Memory B cell (primary cell): ENCODE measurements at regions not wholly inside any gene's neighbourhood (a gene's known extent, or its start where the extent isn't known, plus 50 kb on each side); places are given as distances from the start of the nearest gene placed in this dataset.

ENCODE experiments used
- ATAC-seq: fragments of 150-1000 bp; cut with Tn5 transposase; 2 replicates; pipeline ENCODE4 v1.10.0; 2021; ENCODE audit warnings: low read depth, mild to moderate bottlenecking, moderate library complexity
- DNase-seq, 2 donors: peaks; one replicate each; pipeline ENCODE4 v3.0.0; 2022; ENCODE audit warnings: low spot score in 2 of 2
- H3K27ac Mint-ChIP-seq: one replicate; pipeline ENCODE4 v1.8.0; 2022; ENCODE audit warnings: mild to moderate bottlenecking, moderate library complexity, mixed read lengths
- H3K27me3 Mint-ChIP-seq: one replicate; pipeline ENCODE4 v1.8.0; 2022; ENCODE audit warnings: mixed read lengths
- H3K36me3 Mint-ChIP-seq: one replicate; pipeline ENCODE4 v1.8.0; 2022; ENCODE audit warnings: mild to moderate bottlenecking, mixed read lengths
- H3K4me1 Mint-ChIP-seq: one replicate; pipeline ENCODE4 v1.8.0; 2022; ENCODE audit warnings: mixed read lengths
- H3K4me3 Mint-ChIP-seq: one replicate; pipeline ENCODE4 v1.8.0; 2022; ENCODE audit warnings: mild to moderate bottlenecking, moderate library complexity, mixed read lengths
- H3K9me3 Mint-ChIP-seq: one replicate; pipeline ENCODE4 v1.8.0; 2022; ENCODE audit warnings: mixed read lengths

DNA sequence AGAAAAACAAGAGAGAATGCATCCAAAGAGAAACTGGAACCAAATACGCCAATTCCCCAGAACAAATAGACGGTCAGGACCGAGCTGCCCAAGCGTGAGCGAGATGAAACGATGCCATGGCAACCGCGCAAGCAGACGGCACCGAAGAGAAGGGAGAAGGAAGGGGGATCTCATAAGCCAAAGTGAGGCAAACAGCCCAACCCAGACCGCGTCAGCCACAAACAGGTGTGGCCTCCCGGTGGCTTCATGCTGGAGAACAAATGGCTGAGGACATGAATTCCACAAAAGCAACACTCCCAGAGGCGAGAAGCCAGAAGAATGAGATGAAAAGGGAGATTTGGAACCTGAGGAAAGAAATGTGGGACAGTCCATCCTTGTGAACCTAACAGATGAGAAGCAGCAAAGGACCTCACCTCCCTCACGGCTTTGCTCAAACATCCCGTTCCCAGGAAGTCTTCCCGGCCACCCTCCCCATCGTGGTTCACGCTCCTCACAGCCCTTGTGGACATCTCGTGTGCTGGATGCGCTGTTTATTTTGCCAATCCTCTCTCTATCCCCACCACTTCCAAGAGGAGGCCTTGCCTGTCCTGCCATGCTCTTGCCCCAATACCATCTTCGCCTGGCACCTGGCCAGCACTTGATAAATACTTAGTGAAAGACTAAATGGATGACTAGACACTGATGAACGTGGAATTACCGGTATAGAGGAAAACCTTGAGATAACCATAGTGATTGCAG is 89.1 kb upstream of the RTL6 start:
- Mint-ChIP-seq H3K4me1 (no peaks in the 10 kb centered on the region), H3K27me3 (peaks cover 24% of the 10 kb centered on the region), H3K27ac (no peak overlapping the region), H3K4me3 (no peak overlapping the region), H3K36me3 (peaks cover 2% of the 10 kb centered on the region), H3K9me3 (peaks cover 4% of the 10 kb centered on the region)
- DNase-seq (no peak), ATAC-seq (no peak)

DNA sequence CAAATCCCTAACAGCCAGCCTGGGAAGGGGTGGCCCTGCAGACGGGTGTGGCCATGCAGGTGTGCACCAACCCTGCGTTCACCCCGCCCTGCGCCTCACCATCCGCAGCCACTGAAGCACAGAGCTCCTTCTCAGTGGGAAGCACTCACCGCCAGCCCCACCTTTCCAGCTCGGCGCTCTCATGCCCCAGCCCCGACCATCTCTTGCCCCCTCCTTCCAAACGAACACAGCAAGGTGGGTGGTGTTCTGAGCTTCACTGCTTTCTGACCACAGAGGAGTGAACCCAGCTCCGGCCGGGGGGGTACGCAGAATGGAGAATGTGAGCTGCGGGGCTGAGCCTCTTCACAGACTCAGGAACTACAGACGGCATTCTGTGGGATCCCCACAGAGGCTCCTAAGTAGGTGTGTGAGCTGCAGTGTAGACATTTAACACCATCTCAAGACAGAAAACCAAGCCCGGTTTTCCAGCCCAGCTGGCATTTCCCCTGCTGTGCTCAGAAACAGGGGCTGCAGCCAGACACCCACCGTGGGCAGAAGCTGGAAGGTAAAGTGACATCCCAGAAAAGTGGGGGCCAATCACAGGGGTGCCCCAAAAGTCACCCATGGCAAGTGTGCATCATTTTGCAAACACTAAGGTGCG is 88.4 kb upstream of the RTL6 start:
- Mint-ChIP-seq H3K4me1 (no peaks in the 10 kb centered on the region), H3K9me3 (peaks cover 4% of the 10 kb centered on the region), H3K4me3 (no peak overlapping the region)

DNA sequence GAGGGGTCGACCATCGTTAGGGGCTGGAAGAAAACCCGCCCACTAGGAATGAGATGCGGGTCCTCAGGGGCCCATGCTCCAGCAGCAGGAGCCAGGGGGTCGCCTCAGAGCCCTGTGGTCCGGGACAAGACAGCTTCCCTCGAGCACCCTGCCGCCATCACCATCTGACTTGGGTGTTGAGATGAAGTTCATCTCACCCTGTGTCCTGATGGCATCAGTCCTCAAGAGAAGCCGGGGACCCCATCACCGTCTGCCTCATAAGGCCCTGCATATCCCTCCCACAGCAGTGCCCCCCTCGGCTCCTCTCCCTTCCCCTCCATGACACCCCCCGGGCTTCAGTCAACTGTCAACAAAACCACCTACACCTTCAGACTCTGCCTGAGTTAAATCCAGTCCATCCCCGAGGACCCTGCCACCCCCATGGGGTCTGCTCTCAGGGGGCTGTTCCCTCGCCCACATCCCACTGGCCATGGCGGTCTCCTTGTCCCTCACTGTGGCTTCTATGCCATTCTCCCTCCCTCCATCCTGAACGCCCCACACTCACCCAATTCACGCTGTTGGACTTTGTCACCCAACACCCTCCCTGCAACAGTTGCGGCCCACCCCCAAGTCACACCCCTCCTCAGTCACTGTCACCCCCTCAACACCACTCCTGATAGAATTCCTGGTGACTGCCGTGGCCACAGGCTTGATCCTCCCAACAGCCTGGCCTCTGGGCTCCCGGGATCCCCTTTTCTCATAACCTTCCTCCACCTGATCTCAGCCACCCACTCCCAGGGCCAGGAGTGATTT is 87.7 kb upstream of the RTL6 start:
- Mint-ChIP-seq H3K4me3 (no peak overlapping the region), H3K4me1 (no peaks in the 10 kb centered on the region), H3K36me3 (peaks cover 2% of the 10 kb centered on the region), H3K9me3 (peaks cover 4% of the 10 kb centered on the region), H3K27me3 (peaks cover 24% of the 10 kb centered on the region), H3K27ac (no peak overlapping the region)
- ATAC-seq, result no peak
- no peak for DNase-seq

More for the DNA sequence above, 88.4 kb upstream of the RTL6 start:
- H3K36me3 Mint-ChIP-seq, result peaks cover 2% of the 10 kb centered on the region
- no peak overlapping the region for H3K27ac Mint-ChIP-seq
- ATAC-seq, result no peak
- no peak for DNase-seq
- H3K27me3 Mint-ChIP-seq, result peaks cover 22% of the 10 kb centered on the region

DNA sequence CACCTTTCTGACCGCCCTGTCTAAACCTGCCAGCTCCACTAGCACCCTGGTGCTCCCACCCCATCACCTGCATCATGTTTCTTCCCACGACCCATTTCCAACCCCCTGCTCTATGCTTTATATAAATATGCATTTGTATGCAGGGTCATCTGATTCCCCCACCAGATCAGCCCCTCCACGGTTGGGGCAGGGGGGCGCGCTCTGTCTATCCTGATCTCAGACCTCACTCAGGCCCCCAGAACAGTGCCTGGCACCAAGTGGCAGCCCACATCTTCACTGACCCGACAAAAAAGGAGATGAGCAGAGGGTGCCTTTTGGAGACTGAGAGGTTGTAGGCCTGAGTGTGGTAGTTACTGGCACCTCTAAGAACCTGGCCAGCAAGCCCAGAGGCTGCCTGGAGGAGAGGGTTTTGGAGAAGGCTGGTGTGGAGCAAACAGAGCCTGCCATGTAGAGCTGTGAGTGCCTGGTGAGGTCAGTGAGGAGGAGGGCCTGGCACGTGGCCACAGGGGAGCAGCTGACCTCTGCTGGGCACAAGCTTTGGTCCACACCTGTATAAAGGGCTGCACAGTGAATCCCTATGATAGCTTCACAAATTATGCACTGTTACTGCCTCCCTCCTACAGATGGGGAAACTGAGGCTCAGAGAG is 86.3 kb upstream of the RTL6 start:
- H3K4me3 Mint-ChIP-seq, result no peak overlapping the region
- no peak overlapping the region for H3K27ac Mint-ChIP-seq
- H3K4me1 Mint-ChIP-seq, result no peaks in the 10 kb centered on the region
- DNase-seq (no peak), ATAC-seq (no peak)
- H3K27me3 Mint-ChIP-seq, result peaks cover 26% of the 10 kb centered on the region
- peaks cover 3% of the 10 kb centered on the region for H3K9me3 Mint-ChIP-seq
- peaks cover 2% of the 10 kb centered on the region for H3K36me3 Mint-ChIP-seq

DNA sequence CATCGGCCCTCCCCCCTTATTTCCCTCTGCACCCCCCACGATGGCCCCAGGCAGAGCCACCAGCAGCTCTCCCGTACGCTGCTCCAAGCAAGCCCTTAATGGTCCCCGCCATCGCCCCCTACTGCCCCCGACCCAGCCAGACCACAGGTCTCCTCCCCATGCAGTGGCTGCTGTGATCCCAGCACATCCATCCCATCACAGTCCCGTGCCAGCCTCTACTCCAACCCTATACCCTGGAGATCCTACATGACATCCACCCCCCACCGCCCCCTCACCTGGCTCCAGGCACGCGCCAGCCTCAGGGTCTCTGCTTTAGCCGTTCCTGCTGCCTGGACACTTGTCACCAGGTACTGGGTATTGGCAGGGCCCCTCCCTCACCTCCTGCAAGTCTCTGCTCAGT is 85.8 kb upstream of the RTL6 start:
- no peak overlapping the region for H3K4me3 Mint-ChIP-seq
- H3K27ac Mint-ChIP-seq, result no peak overlapping the region
- DNase-seq (no peak), ATAC-seq (no peak)
- no peaks in the 10 kb centered on the region for H3K4me1 Mint-ChIP-seq
- H3K27me3 Mint-ChIP-seq, result peaks cover 25% of the 10 kb centered on the region
- peaks cover 2% of the 10 kb centered on the region for H3K9me3 Mint-ChIP-seq
- H3K36me3 Mint-ChIP-seq, result no peaks in the 10 kb centered on the region

DNA sequence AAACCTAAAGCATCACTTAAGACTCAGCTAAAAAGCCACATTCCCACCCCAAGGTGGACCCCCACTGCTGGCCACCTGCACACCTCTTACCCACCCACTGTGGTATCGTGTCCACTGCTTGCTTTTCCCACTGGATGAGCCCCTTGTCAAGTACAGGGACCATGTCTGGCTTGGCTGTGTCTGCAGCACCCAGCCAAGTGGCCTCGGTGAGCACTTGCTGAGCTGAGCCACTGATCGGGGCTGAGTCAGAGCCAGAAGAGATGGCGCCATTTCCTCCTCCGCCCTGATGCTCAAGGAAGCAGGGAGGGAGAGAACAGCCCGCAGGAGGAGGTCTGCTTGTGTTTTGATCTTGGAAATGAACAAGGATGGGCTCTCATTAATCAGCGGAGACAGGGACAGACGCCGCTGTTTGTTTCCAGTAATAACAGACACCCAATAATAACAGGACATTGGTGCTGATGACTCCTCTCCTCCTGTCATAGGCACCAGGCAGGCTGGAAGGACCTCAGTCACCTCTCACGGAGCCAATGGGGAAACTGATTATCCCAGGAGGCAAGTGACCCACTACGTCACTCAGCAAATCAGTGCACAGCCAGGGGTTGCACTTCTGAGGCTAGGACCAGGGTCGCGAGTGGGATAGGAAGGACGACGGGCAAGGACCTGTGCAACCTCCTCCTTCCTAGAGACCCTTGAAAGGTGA is 85.2 kb upstream of the RTL6 start:
- peaks cover 25% of the 10 kb centered on the region for H3K27me3 Mint-ChIP-seq
- no peak overlapping the region for H3K4me3 Mint-ChIP-seq
- ATAC-seq, result no peak
- H3K4me1 Mint-ChIP-seq, result no peaks in the 10 kb centered on the region
- peaks cover 2% of the 10 kb centered on the region for H3K9me3 Mint-ChIP-seq
- no peak overlapping the region for H3K27ac Mint-ChIP-seq
- DNase-seq, result no peak
- H3K36me3 Mint-ChIP-seq, result no peaks in the 10 kb centered on the region

DNA sequence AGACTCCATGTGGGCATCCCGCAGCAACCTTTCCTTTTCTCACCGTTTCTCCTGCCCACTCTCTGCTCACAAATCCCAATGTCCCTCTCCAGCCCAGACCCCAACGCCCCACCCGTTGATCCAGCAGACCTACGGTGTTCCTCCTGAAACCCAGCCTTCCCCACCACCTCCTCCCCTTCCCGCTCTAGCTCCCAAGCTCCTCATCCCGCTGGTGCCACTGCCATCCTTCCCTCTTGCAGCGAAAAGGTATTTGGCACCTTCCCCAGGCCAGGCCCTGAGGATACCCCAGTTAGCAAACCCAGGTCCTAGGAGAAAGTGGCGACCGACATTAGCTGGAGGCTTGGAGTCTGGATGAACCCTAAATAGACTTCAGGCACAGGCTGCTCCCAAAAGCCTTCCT is 84.0 kb upstream of the RTL6 start:
- Mint-ChIP-seq H3K36me3 (no peaks in the 10 kb centered on the region), H3K9me3 (peaks cover 2% of the 10 kb centered on the region), H3K27me3 (peaks cover 25% of the 10 kb centered on the region), H3K27ac (no peak overlapping the region), H3K4me3 (no peak overlapping the region), H3K4me1 (no peaks in the 10 kb centered on the region)
- DNase-seq, result no peak
- ATAC-seq, result no peak

DNA sequence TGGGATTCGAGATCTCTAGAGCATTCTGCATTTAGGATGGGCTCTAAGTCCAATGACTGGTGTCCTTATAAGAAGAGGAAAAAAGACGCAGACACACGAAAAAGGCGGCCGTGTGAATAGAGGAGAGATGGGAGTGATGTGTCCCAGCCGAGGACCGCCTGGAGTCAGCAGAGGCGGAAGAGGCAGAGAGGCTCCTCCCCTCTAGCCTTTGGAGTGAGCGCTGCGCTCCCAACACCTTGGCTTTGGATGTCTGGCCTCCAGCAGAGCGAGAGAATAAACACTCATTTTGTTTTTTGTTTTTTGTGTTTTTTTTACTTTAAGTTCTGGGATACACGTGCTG is 83.0 kb upstream of the RTL6 start:
- H3K4me1 Mint-ChIP-seq, result no peaks in the 10 kb centered on the region
- DNase-seq (no peak), ATAC-seq (no peak)
- H3K27me3 Mint-ChIP-seq, result peaks cover 22% of the 10 kb centered on the region
- no peaks in the 10 kb centered on the region for H3K36me3 Mint-ChIP-seq
- no peak overlapping the region for H3K4me3 Mint-ChIP-seq
- H3K27ac Mint-ChIP-seq, result no peak overlapping the region
- peaks cover 2% of the 10 kb centered on the region for H3K9me3 Mint-ChIP-seq

DNA sequence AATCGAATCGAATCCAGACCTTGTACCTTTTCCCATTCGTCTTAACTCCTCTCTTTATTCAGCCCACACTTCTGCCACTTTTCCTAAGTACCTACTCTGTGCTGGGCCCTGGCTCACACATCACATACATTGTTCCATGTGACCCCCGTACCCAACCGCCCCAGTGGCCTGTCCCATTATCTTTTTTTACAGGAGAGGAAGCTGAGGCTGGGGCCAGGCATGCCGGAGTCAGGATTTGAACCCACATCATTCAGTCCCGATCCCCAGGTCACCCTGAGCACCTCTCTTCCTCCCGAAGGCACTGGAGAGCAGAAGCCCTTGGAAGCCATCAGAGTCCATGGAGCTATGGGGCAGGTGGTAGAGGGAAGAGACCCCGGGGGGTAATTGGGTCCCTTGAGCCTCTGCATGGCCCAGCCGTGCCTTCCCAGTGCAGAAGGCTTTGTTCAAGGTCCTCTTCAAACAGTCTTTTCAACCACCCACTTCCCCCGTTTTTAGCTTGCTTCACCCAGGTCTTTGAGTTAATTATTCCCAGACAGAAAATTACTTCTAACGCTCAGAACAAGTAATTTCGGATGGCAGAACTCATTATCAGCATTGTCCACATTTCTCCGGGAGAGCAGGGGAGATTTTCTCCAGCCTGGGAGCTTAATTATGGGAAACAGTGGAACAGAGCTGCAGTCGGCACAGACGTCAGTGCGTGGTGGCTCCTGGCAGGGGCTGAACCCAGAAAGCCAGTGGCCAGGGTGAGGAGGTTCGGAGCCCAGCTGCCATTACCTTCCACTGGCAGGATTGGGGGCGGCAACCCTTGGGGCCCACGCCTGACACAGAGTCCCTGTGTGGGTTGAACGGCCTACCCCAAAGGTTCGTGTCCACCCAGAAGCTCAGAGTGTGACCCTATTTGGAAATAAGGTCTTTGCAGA is 82.4 kb upstream of the RTL6 start:
- Mint-ChIP-seq H3K27me3 (peaks cover 22% of the 10 kb centered on the region), H3K36me3 (peaks cover 1% of the 10 kb centered on the region), H3K4me1 (no peaks in the 10 kb centered on the region), H3K9me3 (peaks cover 5% of the 10 kb centered on the region), H3K27ac (no peak overlapping the region), H3K4me3 (no peak overlapping the region)
- no peak for ATAC-seq
- DNase-seq, result no peak

DNA sequence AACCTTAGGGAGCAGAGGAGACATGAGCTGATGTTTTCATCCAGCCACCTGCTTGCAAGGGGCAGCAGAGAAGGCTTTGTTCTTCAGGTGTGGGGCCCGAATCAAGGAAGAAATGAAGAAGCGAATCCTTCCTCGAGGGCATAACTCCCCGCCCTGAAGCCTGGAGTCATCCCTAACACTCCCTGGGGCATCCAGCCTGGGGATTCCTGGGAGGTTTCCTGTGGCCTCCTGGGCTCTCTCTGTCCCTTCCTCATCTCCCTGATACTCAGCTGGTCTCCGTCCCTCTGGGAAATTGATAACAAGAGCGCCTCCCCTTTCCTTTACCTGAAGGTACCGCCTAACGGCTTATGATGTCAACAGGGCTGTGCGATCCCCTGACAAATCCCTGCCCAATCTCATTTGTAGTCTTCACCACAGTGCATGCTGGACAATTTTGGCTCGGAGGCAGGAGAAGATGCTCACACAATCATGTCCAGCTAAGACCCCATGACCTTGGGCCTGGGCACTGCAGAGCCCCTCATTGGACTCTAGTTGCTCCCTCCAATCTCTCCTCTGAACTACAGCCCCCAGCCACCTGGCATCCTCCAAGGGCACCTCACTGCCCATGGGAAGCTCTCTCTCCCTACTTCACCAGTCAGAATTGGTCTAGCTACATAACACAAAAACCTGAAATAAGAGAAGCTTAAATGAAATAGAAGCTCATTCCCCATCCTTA is 80.6 kb upstream of the RTL6 start:
- peaks cover 2% of the 10 kb centered on the region for H3K36me3 Mint-ChIP-seq
- no peak overlapping the region for H3K4me3 Mint-ChIP-seq
- no peaks in the 10 kb centered on the region for H3K4me1 Mint-ChIP-seq
- DNase-seq (no peak), ATAC-seq (no peak)
- H3K27ac Mint-ChIP-seq, result no peak overlapping the region
- H3K9me3 Mint-ChIP-seq, result peaks cover 6% of the 10 kb centered on the region
- peaks cover 16% of the 10 kb centered on the region for H3K27me3 Mint-ChIP-seq

DNA sequence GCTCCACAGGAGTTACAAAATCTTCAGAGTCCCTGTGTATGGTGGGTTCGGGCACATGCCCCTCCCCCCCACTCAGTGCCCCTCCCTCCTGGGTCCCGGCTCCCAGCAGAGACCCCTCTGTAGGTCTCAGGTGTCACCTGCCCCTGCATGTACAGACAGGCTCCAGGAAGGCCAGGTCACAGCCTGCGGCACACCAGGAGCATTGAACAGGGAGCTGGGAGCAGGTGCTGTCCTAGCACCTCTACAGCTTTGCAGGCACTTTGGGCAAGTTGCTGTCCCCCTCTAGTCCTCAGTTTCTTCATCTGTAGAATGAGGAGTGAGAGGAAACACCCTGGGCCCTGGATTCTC is 80.1 kb upstream of the RTL6 start:
- Mint-ChIP-seq H3K4me3 (no peak overlapping the region), H3K27ac (no peak overlapping the region), H3K36me3 (peaks cover 2% of the 10 kb centered on the region), H3K9me3 (peaks cover 6% of the 10 kb centered on the region), H3K4me1 (no peaks in the 10 kb centered on the region), H3K27me3 (peaks cover 16% of the 10 kb centered on the region)
- ATAC-seq (no peak), DNase-seq (no peak)

DNA sequence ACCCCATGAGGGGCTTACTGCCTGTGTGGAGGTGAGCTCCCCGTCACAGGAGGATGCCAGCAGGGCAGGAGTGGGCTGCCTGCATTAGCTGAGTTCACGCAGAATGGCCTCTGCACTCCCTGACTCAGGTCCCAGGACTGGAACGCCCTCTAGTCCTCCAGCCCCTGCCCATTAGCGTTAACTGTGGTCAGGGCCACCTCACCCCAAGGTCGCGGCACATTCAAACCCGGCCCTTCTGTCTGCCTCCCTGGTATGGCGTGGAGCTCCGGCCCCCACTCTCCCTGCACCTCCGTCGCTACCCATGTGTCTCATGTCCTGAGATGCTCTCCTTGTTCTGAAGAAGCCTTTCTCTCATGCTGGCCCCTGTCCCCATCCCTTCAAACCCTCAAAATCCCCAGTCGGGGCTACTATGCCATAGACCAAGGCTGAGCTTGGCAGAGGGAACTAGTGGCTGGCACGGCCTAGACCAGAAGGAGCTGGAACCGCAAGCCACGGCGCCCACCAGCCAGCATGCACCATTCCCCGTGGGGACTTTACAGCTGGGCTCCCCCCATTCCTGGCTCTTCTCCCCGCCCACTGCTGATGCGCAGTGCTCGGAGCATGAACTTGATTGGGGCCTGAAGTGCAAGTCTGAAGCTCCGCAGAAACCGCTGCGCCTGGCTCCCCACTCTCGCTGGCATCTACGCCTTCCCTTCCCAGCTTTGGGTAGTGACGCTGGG is 79.5 kb upstream of the RTL6 start:
- Mint-ChIP-seq H3K4me3 (no peak overlapping the region), H3K36me3 (peaks cover 2% of the 10 kb centered on the region), H3K27me3 (peaks cover 16% of the 10 kb centered on the region), H3K27ac (no peak overlapping the region), H3K9me3 (peaks cover 6% of the 10 kb centered on the region), H3K4me1 (no peaks in the 10 kb centered on the region)
- DNase-seq, result no peak
- ATAC-seq, result no peak
